HL-60 (cell line): ENCODE measurements at regions not wholly inside any gene's neighbourhood (a gene's known extent, or its start where the extent isn't known, plus 50 kb on each side); places are given as distances from the start of the nearest gene placed in this dataset.

Experiments
- DNase-seq, 2 experiments: peaks; one replicate each; pipeline ENCODE4 v3.0.0-alpha.2; 2010 to 2020; ENCODE audit warnings: low read depth in 1 of 2, low spot score in 1 of 2
- H3K27ac ChIP-seq: fragments of 250-450 bp; sonication (Bioruptor Pico); replicated peaks from 2 replicates; pipeline ENCODE4 v1.5.1; 2020; ENCODE audit warnings: mild to moderate bottlenecking, moderate library complexity
- H3K27me3 ChIP-seq: fragments of 250-450 bp; sonication (Bioruptor Pico); 2 replicates; pipeline ENCODE4 v1.5.1; 2021; ENCODE audit warnings: mild to moderate bottlenecking, moderate library complexity; ENCODE audit not compliant: insufficient read depth, poor library complexity, severe bottlenecking
- H3K4me3 ChIP-seq: replicated peaks from 2 replicates; pipeline ENCODE4 v1.5.1; 2011; ENCODE audit warnings: mild to moderate bottlenecking, control low read depth, low read length; ENCODE audit not compliant: insufficient read depth
- CTCF ChIP-seq: IDR thresholded peaks from one replicate; pipeline ENCODE4 v1.5.1; 2011; ENCODE audit warnings: low read length, control low read depth, inconsistent platforms; ENCODE audit not compliant: insufficient read depth
- GABPA ChIP-seq: IDR thresholded peaks from 2 replicates; pipeline ENCODE4 v1.6.1; 2012; ENCODE audit warnings: low read depth
- POLR2AphosphoS5 ChIP-seq: IDR thresholded peaks from 2 replicates; pipeline ENCODE4 v1.6.1; 2012; ENCODE audit warnings: low read depth
- REST ChIP-seq: IDR thresholded peaks from 2 replicates; pipeline ENCODE4 v1.6.1; 2012; ENCODE audit warnings: low read depth; ENCODE audit not compliant: insufficient replicate concordance
- SPI1 ChIP-seq: IDR thresholded peaks from 2 replicates; pipeline ENCODE4 v1.6.1; 2012; ENCODE audit warnings: low read depth, mild to moderate bottlenecking, borderline replicate concordance

GRCh38 chr9:38257626-38258215 lies 134.8 kb upstream of the ALDH1B1 start:
- Histone ChIP-seq H3K27me3 (no peaks in the 10 kb centered on the region), H3K4me3 (no peak overlapping the region), H3K27ac (no peak overlapping the region)
- TF ChIP-seq POLR2AphosphoS5 = no peak
- TF ChIP-seq SPI1 = no peak
- TF ChIP-seq CTCF = no peak
- no peak for TF ChIP-seq REST
- TF ChIP-seq GABPA = no peak
- no peak for DNase-seq

- H3K27me3 ChIP-seq = no peaks in the 10 kb centered on the region
- H3K4me3 ChIP-seq = no peak overlapping the region
- DNase-seq = no peak
- no peak overlapping the region for H3K27ac ChIP-seq
- TF ChIP-seq POLR2AphosphoS5 (no peak), SPI1 (no peak), REST (no peak), GABPA (no peak), CTCF (no peak)
Measured at GRCh38 chr9:38256461-38256860, 136.0 kb upstream of the ALDH1B1 start.

- no peak overlapping the region for H3K4me3 ChIP-seq
- no peak overlapping the region for H3K27ac ChIP-seq
- TF ChIP-seq REST (no peak), SPI1 (no peak), CTCF (no peak), POLR2AphosphoS5 (no peak), GABPA (no peak)
- H3K27me3 ChIP-seq = no peaks in the 10 kb centered on the region
- no peak for DNase-seq
Measured at GRCh38 chr9:38255599-38255998, 136.9 kb upstream of the ALDH1B1 start.
